ENCODE measurements at regions not wholly inside any gene's neighbourhood (a gene's known extent, or its start where the extent isn't known, plus 50 kb on each side); places are given as distances from the start of the nearest gene placed in this dataset.
"Not testable (repeated sequence)": the region's sequence is repeated elsewhere in the genome, so short reads cannot be mapped to it uniquely, and the experiment has no call there.

- H3K4me3 ChIP-seq (ENCODE audit: low read depth, poor library complexity, severe bottlenecking); intact Hi-C loops (cut with DNase I; ENCODE audit: low total_unique reads): not testable (repeated sequence)
- DNase-seq (ENCODE audit: low spot score in 2 of 2) = peak in 1 of 2 donors; percentile 15
- 85 to 87% methylated on average over 9 to 10 of the region's 10 CpGs for WGBS, 2 donors
These were observed 67.5 kb upstream of the ROPN1B start for GRCh38 chr3:125901473-125901872.

GRCh38 chr3:125903780-125904455, 65.1 kb upstream of the ROPN1B start:
- intact Hi-C loops (cut with DNase I; ENCODE audit: low total_unique reads); DNase-seq (ENCODE audit: low spot score in 2 of 2); H3K4me3 ChIP-seq (ENCODE audit: low read depth, poor library complexity, severe bottlenecking): not testable (repeated sequence)
- 95 to 98% methylated on average over 28 to 29 of the region's 29 CpGs for WGBS, 2 donors

- H3K4me3 ChIP-seq (ENCODE audit: low read depth, poor library complexity, severe bottlenecking); intact Hi-C loops (cut with DNase I; ENCODE audit: low total_unique reads); DNase-seq (ENCODE audit: low spot score in 2 of 2): not testable (repeated sequence)
- WGBS, 2 donors = 96% methylated on average over 5 of the region's 5 CpGs
These were observed 61.7 kb upstream of the ROPN1B start for GRCh38 chr3:125907279-125907678.

- peak in 1 of 2 donors; percentile 50 for DNase-seq (ENCODE audit: low spot score in 2 of 2)
- WGBS, 2 donors = 94 to 95% methylated on average over 6 of the region's 6 CpGs
- H3K4me3 ChIP-seq (ENCODE audit: low read depth, poor library complexity, severe bottlenecking); intact Hi-C loops (cut with DNase I; ENCODE audit: low total_unique reads): not testable (repeated sequence)
These were observed 58.1 kb upstream of the ROPN1B start for GRCh38 chr3:125910851-125911250.

GRCh38 chr3:125914608-125915436, 54.2 kb upstream of the ROPN1B start:
- intact Hi-C loops (cut with DNase I; ENCODE audit: low total_unique reads); DNase-seq (ENCODE audit: low spot score in 2 of 2): not testable (repeated sequence)
- WGBS, 2 donors = 12 to 17% methylated on average over 14 of the region's 14 CpGs

GRCh38 chr3:125915437-125915787, 53.6 kb upstream of the ROPN1B start:
- 0 to 1% methylated on average over 18 to 25 of the region's 30 CpGs for WGBS, 2 donors
- peak overlapping the region; percentile 50 for H3K4me3 ChIP-seq (ENCODE audit: low read depth, poor library complexity, severe bottlenecking)
- peak; percentile 17 to 91 for DNase-seq (ENCODE audit: low spot score in 2 of 2)
- intact Hi-C loops (cut with DNase I; ENCODE audit: low total_unique reads) = not testable (repeated sequence)

More at GRCh38 chr3:125914608-125915436, 54.2 kb upstream of the ROPN1B start:
- H3K4me3 ChIP-seq (ENCODE audit: low read depth, poor library complexity, severe bottlenecking) = peak overlapping the region; percentile 50

GRCh38 chr3:125915792-125916375, 53.1 kb upstream of the ROPN1B start:
- peak overlapping the region; percentile 50 for H3K4me3 ChIP-seq (ENCODE audit: low read depth, poor library complexity, severe bottlenecking)
- intact Hi-C loops (cut with DNase I; ENCODE audit: low total_unique reads) = not testable (repeated sequence)
- DNase-seq (ENCODE audit: low spot score in 2 of 2) = peak; percentile 100
- WGBS, 2 donors = 1 to 2% methylated on average over 29 to 40 of the region's 40 CpGs

GRCh38 chr3:125916376-125916978, 52.5 kb upstream of the ROPN1B start:
- intact Hi-C loops (cut with DNase I; ENCODE audit: low total_unique reads) = no loop called here
- peak overlapping the region; percentile 59 for H3K4me3 ChIP-seq (ENCODE audit: low read depth, poor library complexity, severe bottlenecking)
- 0% methylated on average over 5 to 21 of the region's 58 CpGs for WGBS, 2 donors
- peak in 1 of 2 donors; percentile 100 for DNase-seq (ENCODE audit: low spot score in 2 of 2)
- no peak for TF ChIP-seq POLR2A (IDR thresholded peaks at IDR 0.05)
- TF ChIP-seq CTCF (IDR thresholded peaks at IDR 0.05) = no peak

- intact Hi-C loops (cut with DNase I; ENCODE audit: low total_unique reads) = not testable (repeated sequence)
- H3K4me3 ChIP-seq (ENCODE audit: low read depth, poor library complexity, severe bottlenecking) = peak overlapping the region; percentile 59
- peak in 1 of 2 donors; percentile 85 for DNase-seq (ENCODE audit: low spot score in 2 of 2)
- WGBS, 2 donors = 2 to 3% methylated on average over 12 of the region's 12 CpGs
These were observed 51.9 kb upstream of the ROPN1B start for GRCh38 chr3:125917020-125917549.

GRCh38 chr3:125918024-125918423, 51.0 kb upstream of the ROPN1B start:
- intact Hi-C loops (cut with DNase I; ENCODE audit: low total_unique reads); H3K4me3 ChIP-seq (ENCODE audit: low read depth, poor library complexity, severe bottlenecking): not testable (repeated sequence)
- DNase-seq (ENCODE audit: low spot score in 2 of 2) = peak in 1 of 2 donors; percentile 29
- WGBS, 2 donors = 88 to 100% methylated on average over 1 of the region's 1 CpG

- H3K4me3 ChIP-seq (ENCODE audit: low read depth, poor library complexity, severe bottlenecking); intact Hi-C loops (cut with DNase I; ENCODE audit: low total_unique reads): not testable (repeated sequence)
- DNase-seq (ENCODE audit: low spot score in 2 of 2) = peak in 1 of 2 donors; percentile 77
- 58 to 64% methylated on average over 4 to 5 of the region's 5 CpGs for WGBS, 2 donors
These were observed 50.5 kb upstream of the ROPN1B start for GRCh38 chr3:125918451-125918850.

GRCh38 chr3:125918866-125919265, 50.1 kb upstream of the ROPN1B start:
- peak in 1 of 2 donors; percentile 54 for DNase-seq (ENCODE audit: low spot score in 2 of 2)
- intact Hi-C loops (cut with DNase I; ENCODE audit: low total_unique reads); H3K4me3 ChIP-seq (ENCODE audit: low read depth, poor library complexity, severe bottlenecking): not testable (repeated sequence)
- WGBS, 2 donors = 85 to 86% methylated on average over 2 of the region's 2 CpGs

Measured in lower leg skin (tissue), 4 donors.